Body of pancreas (tissue), 4 donors: ENCODE measurements at regions not wholly inside any gene's neighbourhood (a gene's known extent, or its start where the extent isn't known, plus 50 kb on each side); places are given as distances from the start of the nearest gene placed in this dataset.
A peak's percentile ranks its signal among the peaks of the same experiment; 100 is the strongest.

Experiments used
- ATAC-seq: fragments of 150-250 bp; one replicate; pipeline ENCODE4 v1.9.1; 2016
- DNase-seq, 4 donors: peaks; one replicate each; pipeline ENCODE4 v3.0.0-alpha.2; 2019
- H3K27ac ChIP-seq, 4 donors: fragments of 200-600 bp; sonication (generic); 1 replicate in 3 of 4; 2 replicates in 1 of 4; pipeline versions ENCODE4 v1.5.1 to v1.6.1; 2016 to 2019; ENCODE audit warnings: mild to moderate bottlenecking in 1 of 4, mixed read lengths in 1 of 4, moderate library complexity in 1 of 4
- H3K27me3 ChIP-seq, 2 donors: fragments of 200-600 bp; sonication (generic); one replicate each; pipeline ENCODE4 v1.6.0; 2016; ENCODE audit warnings: mild to moderate bottlenecking in 1 of 2
- H3K36me3 ChIP-seq, 2 donors: fragments of 200-600 bp; sonication (generic); replicated peaks in 1 of 2; 2 replicates each; pipeline ENCODE4 v1.5.1; 2016; ENCODE audit warnings: low read depth in 2 of 2; ENCODE audit not compliant: insufficient read depth in 1 of 2
- H3K4me1 ChIP-seq: fragments of 200-600 bp; sonication (generic); one replicate; pipeline ENCODE4 v1.6.0; 2016
- H3K4me3 ChIP-seq, 2 donors: fragments of 200-600 bp; sonication (generic); 1 replicate in 1 of 2; 2 replicates in 1 of 2; pipeline ENCODE4 v1.5.1; 2016 to 2019
- H3K9me3 ChIP-seq, 3 donors: fragments of 200-600 bp; sonication (generic); 1 replicate in 2 of 3; 2 replicates in 1 of 3; pipeline ENCODE4 v1.5.1; 2016
- POLR2A ChIP-seq, 3 donors: fragments of 450-650 bp; IDR thresholded peaks; one replicate each; pipeline ENCODE4 v1.6.1; 2016; ENCODE audit warnings: antibody characterized with exemption in 3 of 3, mild to moderate bottlenecking in 2 of 3
- WGBS, 2 donors: methylation state at CpG; one replicate each; pipeline ENCODE4 v1.1.5; 2017; 5-methylcytosine and 5-hydroxymethylcytosine counted together
- intact Hi-C: fragments of 100-400 bp; cut with DNase I; formaldehyde crosslinking; loops from one replicate; pipeline ENCODE4 v1.15.1; 2023
- TF ChIP-seq, protein P1 (sequence below), 7 experiments: fragments of 450-650 bp in 4 of 7; fragments of 200-600 bp in 3 of 7; sonication (generic) in 3 of 7; IDR thresholded peaks; one replicate each; pipeline ENCODE4 v1.5.1; 2016 to 2019; ENCODE audit warnings: antibody characterized with exemption in 7 of 7

DNA sequence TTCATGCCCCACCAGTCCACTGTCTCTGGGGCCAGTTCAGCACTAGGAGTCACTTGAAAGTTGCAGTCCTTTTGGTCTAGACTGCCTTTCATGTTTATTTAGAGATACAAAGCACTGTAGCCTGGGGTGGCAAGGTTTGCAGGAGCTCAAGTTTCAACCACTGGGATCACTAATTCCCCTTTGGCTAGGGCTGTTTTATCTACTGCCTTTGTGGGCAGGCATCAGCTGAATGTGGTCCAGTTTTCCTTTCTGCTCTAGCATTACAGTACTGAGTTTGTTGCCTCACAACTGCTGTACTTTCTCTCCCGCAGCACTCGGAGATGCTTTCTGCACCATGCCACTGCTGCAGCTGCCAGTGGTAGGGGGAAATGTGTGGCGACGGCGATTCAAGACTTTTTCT lies 222.3 kb upstream of the HDX start:
- Histone ChIP-seq H3K36me3 (no peaks in the 10 kb centered on the region), H3K9me3 (no peaks in the 10 kb centered on the region), H3K4me3 (no peak overlapping the region), H3K27ac (no peak overlapping the region), H3K27me3 (no peaks in the 10 kb centered on the region), H3K4me1 (no peaks in the 10 kb centered on the region)
- DNase-seq, result no peak
- WGBS, 2 donors, result 72 to 92% methylated on average over 4 to 5 of the region's 5 CpGs
- no peak for TF ChIP-seq POLR2A (IDR thresholded peaks at IDR 0.05)
- TF ChIP-seq, protein P1, sequence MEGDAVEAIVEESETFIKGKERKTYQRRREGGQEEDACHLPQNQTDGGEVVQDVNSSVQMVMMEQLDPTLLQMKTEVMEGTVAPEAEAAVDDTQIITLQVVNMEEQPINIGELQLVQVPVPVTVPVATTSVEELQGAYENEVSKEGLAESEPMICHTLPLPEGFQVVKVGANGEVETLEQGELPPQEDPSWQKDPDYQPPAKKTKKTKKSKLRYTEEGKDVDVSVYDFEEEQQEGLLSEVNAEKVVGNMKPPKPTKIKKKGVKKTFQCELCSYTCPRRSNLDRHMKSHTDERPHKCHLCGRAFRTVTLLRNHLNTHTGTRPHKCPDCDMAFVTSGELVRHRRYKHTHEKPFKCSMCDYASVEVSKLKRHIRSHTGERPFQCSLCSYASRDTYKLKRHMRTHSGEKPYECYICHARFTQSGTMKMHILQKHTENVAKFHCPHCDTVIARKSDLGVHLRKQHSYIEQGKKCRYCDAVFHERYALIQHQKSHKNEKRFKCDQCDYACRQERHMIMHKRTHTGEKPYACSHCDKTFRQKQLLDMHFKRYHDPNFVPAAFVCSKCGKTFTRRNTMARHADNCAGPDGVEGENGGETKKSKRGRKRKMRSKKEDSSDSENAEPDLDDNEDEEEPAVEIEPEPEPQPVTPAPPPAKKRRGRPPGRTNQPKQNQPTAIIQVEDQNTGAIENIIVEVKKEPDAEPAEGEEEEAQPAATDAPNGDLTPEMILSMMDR (IDR thresholded peaks at IDR 0.05), result no peak
- no peak for ATAC-seq
- intact Hi-C loops, result no loop called here

DNA sequence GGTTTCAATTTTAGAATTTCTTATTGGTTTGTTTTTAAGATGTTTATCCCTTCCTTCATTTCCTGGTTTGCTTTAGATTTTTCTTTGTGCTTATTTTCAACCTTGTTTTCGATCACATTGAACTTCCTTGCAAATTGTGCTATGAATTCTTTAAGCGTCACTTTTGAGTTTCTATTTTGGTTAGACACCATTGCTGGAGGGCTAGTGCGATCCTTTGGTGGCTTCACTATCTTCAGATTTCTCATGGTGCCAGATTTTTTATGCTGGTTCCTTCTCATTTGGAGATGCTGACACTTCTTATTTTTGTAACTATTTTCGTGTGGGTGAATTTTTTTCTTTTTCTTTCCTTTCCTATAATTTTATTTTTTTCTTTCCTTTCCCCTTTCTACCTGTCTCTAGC lies 227.2 kb upstream of the HDX start:
- no peaks in the 10 kb centered on the region for H3K9me3 ChIP-seq
- DNase-seq, result no peak
- WGBS, 2 donors, result 54% methylated on average over 4 of the region's 4 CpGs

DNA sequence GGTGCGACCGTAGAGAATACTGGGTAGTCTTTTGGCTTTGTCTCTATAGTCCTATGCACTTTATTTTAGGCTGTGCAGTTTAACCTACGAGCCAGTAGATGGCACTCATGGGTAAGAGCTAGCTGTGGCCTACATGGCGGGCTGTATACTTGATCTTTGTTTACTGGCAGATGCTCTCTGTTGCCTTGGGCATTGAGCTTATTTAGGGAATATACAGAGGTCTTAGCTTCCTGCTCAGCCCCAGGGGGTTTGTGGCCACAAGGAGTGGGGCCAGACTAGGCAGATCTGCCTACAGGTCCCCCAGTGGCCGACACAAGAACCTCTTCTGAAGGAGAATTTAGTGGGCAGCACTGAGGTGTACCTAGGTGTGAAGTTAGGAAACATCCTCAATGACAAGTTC lies 227.6 kb upstream of the HDX start:
- intact Hi-C loops, result no loop called here
- no peaks in the 10 kb centered on the region for H3K9me3 ChIP-seq
- DNase-seq (peak; percentile 11 to 39 (median 30)), ATAC-seq (peak; percentile 84)
- no peaks in the 10 kb centered on the region for H3K4me1 ChIP-seq
- H3K4me3 ChIP-seq, result no peak overlapping the region
- H3K27ac ChIP-seq, result no peak overlapping the region
- TF ChIP-seq, protein P1 (IDR thresholded peaks at IDR 0.05), result peak; percentile 48 to 76 (median 64)
- no peak for TF ChIP-seq POLR2A (IDR thresholded peaks at IDR 0.05)
- no peaks in the 10 kb centered on the region for H3K36me3 ChIP-seq
- WGBS, 2 donors, result 14 to 17% methylated on average over 5 of the region's 5 CpGs
- H3K27me3 ChIP-seq, result no peaks in the 10 kb centered on the region

More for the DNA sequence above, 227.2 kb upstream of the HDX start:
- no peak for ATAC-seq
- no peak for TF ChIP-seq POLR2A (IDR thresholded peaks at IDR 0.05)
- TF ChIP-seq, protein P1 (IDR thresholded peaks at IDR 0.05), result no peak
- Histone ChIP-seq H3K27me3 (no peaks in the 10 kb centered on the region), H3K27ac (no peak overlapping the region), H3K4me1 (no peaks in the 10 kb centered on the region), H3K36me3 (no peaks in the 10 kb centered on the region), H3K4me3 (no peak overlapping the region)
- intact Hi-C loops, result no loop called here

DNA sequence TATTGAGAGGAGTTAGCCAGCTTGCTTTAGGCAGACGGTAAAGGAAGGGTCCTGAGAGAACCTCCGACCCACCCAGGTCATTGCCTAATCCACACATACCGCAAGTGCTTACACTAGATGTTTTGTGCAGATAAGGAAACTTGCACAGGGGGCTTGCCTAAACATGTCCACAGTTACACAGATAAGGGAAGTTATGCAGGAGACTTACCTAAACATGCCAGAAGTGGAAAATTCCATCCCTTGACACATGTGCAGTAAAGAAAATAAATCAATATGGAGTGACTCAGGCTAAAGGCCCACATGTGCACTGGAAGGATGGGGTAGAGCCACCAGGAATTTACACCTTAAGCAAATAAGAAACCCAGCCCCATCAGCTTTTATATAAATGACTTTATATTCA lies 232.8 kb upstream of the HDX start:
- no peak for DNase-seq
- WGBS, 2 donors, result 35 to 80% methylated on average over 1 to 3 of the region's 3 CpGs
- intact Hi-C loops, result no loop called here
- H3K36me3 ChIP-seq, result no peaks in the 10 kb centered on the region
- H3K4me3 ChIP-seq, result no peak overlapping the region
- no peak for ATAC-seq
- no peak overlapping the region for H3K27ac ChIP-seq
- no peaks in the 10 kb centered on the region for H3K9me3 ChIP-seq
- H3K27me3 ChIP-seq, result no peaks in the 10 kb centered on the region
- TF ChIP-seq POLR2A (IDR thresholded peaks at IDR 0.05), result no peak
- TF ChIP-seq, protein P1 (IDR thresholded peaks at IDR 0.05), result no peak
- no peaks in the 10 kb centered on the region for H3K4me1 ChIP-seq

DNA sequence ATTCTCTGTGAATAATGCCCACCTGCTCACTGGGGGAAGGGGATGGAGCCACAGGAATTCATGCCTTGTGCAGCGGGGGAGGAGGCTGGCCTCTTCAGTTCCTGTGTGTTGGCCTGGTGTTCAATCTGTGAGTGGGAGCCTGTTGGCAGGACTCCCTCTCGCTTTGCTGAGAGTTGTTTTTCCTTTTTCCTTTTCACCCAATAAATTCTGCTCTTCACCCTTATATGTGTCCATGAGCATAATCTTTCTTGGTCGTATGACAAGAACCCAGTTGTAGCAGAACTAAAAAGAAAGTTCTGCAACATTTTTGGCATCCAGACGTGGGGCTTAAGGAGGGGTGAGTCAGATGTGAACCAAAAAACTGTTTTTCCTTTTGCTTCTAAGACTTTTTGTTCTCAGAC lies 235.2 kb upstream of the HDX start:
- Histone ChIP-seq H3K4me3 (no peak overlapping the region), H3K27me3 (no peaks in the 10 kb centered on the region), H3K4me1 (no peaks in the 10 kb centered on the region), H3K27ac (no peak overlapping the region), H3K9me3 (no peaks in the 10 kb centered on the region), H3K36me3 (no peaks in the 10 kb centered on the region)
- ATAC-seq (no peak), DNase-seq (peak in 1 of 4 donors; percentile 1)
- no peak for TF ChIP-seq POLR2A (IDR thresholded peaks at IDR 0.05)
- TF ChIP-seq, protein P1 (IDR thresholded peaks at IDR 0.05), result no peak
- 35 to 36% methylated on average over 3 to 4 of the region's 4 CpGs for WGBS, 2 donors
- intact Hi-C loops, result no loop called here
